HG03159 (cell line): ENCODE measurements at regions not wholly inside any gene's neighbourhood (a gene's known extent, or its start where the extent isn't known, plus 50 kb on each side); places are given as distances from the start of the nearest gene placed in this dataset.

Experiments
- ATAC-seq: cut with Tn5 transposase; IDR thresholded peaks from one replicate; pipeline ENCODE4 v1.9.1; 2021; ENCODE audit warnings: mild to moderate bottlenecking, moderate library complexity; ENCODE audit not compliant: unreplicated experiment

GRCh38 chr11:45036010-45036409, 85.3 kb upstream of the TP53I11 start:
- ATAC-seq, result no peak

GRCh38 chr11:45036733-45037132, 86.0 kb upstream of the TP53I11 start:
- ATAC-seq, result no peak

- no peak for ATAC-seq
These were observed 86.8 kb upstream of the TP53I11 start for GRCh38 chr11:45037434-45038005.

GRCh38 chr11:45038923-45039322, 88.2 kb upstream of the TP53I11 start:
- ATAC-seq, result no peak

GRCh38 chr11:45041596-45041995, 90.9 kb upstream of the TP53I11 start:
- no peak for ATAC-seq

- no peak for ATAC-seq
These were observed 91.9 kb upstream of the TP53I11 start for GRCh38 chr11:45042560-45042959.

- no peak for ATAC-seq
These were observed 93.2 kb upstream of the TP53I11 start for GRCh38 chr11:45043755-45044475.

GRCh38 chr11:45045683-45046471, 95.2 kb upstream of the TP53I11 start:
- ATAC-seq, result no peak

- no peak for ATAC-seq
These were observed 97.7 kb upstream of the TP53I11 start for GRCh38 chr11:45048313-45048841.

- ATAC-seq, result no peak
These were observed 97.4 kb upstream of the PRDM11 start for GRCh38 chr11:45048870-45049691.

GRCh38 chr11:45050111-45050510, 96.3 kb upstream of the PRDM11 start:
- no peak for ATAC-seq

- no peak for ATAC-seq
These were observed 94.8 kb upstream of the PRDM11 start for GRCh38 chr11:45051621-45052020.

- no peak for ATAC-seq
These were observed 94.1 kb upstream of the PRDM11 start for GRCh38 chr11:45052361-45052760.

- ATAC-seq, result no peak
These were observed 92.5 kb upstream of the PRDM11 start for GRCh38 chr11:45053736-45054446.

- no peak for ATAC-seq
These were observed 91.5 kb upstream of the PRDM11 start for GRCh38 chr11:45054956-45055355.

- ATAC-seq, result no peak
These were observed 89.9 kb upstream of the PRDM11 start for GRCh38 chr11:45056529-45056928.

- no peak for ATAC-seq
These were observed 88.3 kb upstream of the PRDM11 start for GRCh38 chr11:45057938-45058646.

GRCh38 chr11:45058647-45058950, 87.8 kb upstream of the PRDM11 start:
- ATAC-seq, result no peak

- no peak for ATAC-seq
These were observed 85.7 kb upstream of the PRDM11 start for GRCh38 chr11:45060707-45061106.

- no peak for ATAC-seq
These were observed 84.8 kb upstream of the PRDM11 start for GRCh38 chr11:45061641-45062040.
